NCI-H1694 treated with DMSO at 0.1 percent for 48 hours (cell line): ENCODE measurements at regions not wholly inside any gene's neighbourhood (a gene's known extent, or its start where the extent isn't known, plus 50 kb on each side); places are given as distances from the start of the nearest gene placed in this dataset.
"Not testable (repeated sequence)": the region's sequence is repeated elsewhere in the genome, so short reads cannot be mapped to it uniquely, and the experiment has no call there.

Experiments used
- DNase-seq: peaks from one replicate; lab custom pipeline; 2025; lab: John Stamatoyannopoulos, UW

DNA sequence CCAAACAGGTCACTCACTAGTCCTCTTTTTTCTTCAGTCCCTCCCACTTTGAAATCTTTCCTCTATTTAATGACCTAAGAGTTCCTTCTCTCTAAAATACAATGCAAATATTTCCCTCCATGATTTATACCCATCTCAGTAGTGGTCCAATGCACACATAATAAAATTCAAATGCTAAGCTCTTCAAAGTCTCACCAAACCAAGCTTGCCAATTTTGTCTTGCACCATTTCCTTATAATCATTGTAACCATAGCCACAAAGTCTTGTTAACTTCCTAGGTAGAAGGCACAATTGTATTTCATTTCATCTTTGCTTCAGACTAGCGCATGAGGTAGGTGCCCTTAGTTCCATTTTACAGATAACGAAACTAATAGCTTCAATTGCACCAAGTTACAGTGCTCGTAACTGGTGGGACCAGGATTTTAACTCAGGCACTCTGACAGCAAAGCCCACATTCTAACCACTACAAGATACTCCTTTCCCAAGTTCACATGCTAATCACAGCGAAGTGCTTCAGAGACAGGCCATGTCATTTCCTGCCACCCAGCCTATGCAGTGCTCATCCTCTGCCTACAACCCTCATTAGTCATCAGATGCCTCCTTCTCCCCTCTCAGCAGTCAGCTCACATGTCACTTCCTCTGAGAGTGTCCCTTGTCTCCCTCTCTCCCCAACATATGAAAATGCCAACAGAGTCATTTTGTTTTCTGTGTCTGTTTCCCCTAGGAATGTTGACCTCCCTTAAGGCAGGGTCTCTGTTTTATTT, 66.9 kb upstream of the PPARGC1A start:
- DNase-seq = no peak

DNA sequence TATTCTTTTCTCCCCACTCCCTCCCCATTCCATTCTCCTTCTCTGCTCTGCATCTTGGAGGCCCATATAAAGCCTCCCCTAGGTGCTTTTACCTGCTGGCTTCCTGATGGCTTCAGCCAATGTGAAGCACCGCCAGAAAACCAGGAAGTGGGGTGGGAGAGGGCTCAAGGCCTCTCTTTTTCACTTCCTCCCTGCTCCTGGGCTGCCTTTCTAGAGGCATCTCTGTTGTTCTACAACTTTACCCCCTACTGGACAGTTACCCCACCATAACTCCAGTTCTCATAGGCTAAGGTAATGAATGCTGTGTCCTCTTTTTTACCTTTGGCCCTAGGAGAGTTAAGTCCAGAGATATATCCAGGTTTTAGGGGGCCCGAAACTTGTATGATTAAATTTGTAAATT, 62.4 kb upstream of the PPARGC1A start:
- DNase-seq = no peak

DNA sequence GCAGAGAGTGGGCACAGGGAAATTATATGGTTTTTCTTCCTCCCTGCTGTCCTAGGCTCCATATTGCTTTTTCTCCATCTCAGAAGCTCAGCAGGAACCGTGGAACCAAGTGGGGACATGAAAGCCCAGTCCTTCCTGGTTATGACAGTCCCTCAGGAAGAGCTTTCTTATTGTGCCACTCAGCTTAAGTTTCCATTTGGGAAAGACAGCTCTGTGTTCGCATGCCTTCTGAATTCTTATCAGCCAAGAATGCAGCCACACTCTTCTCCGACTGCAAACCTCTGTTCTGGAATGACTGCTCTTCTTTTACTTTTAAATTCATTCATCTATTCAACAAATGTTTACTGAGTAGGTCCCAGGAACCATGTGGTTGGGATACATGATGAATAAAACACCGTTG, 58.0 kb upstream of the PPARGC1A start:
- no peak for DNase-seq

DNA sequence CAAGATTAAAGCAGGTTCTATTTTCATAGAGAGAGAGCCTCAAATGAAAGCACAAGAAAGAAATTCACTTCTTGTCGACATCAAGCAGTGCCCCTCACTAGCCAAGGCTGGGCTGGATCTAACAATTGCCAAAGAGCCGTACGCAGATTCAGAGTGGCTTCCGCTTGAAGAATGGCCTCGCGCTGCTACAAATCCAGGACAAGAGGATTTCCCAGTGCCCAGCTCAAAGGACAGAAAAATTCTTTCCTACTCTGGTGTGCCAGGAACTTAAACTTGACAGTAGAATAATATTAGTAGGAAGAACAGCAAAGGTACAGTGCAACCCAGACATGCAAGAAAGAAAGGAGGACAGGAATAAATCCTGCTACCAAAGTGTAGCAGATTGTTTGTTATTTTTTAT, 56.5 kb upstream of the PPARGC1A start:
- no peak for DNase-seq

DNA sequence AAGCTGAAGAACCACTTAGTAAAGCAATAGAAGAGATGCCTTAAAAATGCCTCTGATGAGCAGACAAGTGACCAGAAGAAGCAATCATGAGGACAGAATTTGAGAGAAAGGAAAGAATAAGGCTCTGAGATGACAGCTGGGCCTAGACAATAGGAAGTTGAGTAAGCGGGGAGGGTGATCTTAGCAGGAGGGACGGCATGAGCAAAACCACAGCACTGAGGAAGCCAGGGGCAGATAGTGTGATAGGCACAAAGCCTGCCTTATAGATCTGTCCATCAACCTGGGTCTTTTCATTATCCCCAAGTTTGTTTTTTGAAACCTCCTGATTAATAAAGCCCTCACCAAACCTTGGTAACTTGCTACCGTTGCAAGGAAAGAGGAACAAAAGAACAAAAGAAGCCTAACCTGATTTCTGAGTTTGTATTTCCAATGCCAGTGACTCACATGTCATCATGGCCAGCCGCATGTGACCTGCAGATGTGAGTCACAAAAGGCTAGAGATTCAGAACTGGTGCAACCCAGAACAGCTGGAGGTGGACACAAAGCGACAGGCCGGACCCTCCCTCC, 55.7 kb upstream of the PPARGC1A start:
- no peak for DNase-seq

DNA sequence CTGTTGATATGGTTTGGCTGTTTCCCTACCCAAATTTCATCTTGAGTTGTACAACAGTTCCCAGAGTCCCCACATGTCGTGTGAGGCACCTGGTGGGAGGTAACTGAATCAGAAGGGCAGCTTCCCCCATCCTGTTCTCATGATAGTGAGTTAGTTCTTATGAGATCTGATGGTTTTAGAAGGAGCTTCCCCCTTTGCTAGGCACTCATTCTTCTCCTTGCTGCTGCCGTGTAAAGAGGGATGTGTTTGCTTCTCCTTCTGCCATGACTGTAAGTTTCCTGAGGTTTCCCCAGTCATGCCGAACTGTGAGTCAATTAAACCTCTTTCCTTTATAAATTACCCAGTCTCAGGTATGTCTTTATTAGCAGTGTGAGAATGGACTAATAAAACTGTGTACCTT, 54.7 kb upstream of the PPARGC1A start:
- DNase-seq = not testable (repeated sequence)

DNA sequence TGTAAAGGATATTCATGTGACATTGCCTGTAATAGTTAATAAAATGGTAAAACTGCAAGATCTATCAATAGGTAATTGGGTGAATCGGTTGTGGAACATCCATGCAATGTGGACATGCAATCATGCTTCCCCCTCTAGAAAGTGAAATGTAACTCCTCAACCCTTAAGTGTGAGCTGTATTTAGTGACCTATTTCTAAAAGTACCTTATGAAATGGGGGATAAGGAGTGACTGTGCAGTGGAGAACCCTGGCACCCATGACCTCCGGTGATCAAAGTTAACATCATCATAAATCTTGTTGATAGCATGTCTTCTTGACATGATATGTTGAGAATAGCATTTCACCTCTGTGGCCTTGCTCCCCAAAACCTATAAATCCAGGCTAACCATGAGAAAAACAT, 53.6 kb upstream of the PPARGC1A start:
- no peak for DNase-seq

DNA sequence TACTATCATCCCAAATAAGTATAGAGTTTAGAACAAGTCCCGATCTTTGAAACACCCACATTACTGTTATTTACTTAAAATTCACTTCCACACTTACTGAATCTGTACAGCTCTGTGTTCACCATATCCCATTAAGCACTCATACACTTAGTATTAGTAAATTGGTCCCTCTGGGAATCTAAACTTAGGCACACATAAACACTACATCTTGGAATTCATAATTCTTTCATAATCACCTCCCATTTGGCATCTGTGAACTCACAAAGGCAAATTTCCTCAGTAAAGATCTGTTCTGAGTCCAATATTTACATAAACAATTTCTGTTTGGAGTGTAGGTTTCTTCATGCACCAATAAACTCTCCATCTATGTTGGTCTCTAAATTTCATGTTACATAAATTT, 52.6 kb upstream of the PPARGC1A start:
- DNase-seq = no peak
